ENCODE measurements at regions not wholly inside any gene's neighbourhood (a gene's known extent, or its start where the extent isn't known, plus 50 kb on each side); places are given as distances from the start of the nearest gene placed in this dataset.

DNA sequence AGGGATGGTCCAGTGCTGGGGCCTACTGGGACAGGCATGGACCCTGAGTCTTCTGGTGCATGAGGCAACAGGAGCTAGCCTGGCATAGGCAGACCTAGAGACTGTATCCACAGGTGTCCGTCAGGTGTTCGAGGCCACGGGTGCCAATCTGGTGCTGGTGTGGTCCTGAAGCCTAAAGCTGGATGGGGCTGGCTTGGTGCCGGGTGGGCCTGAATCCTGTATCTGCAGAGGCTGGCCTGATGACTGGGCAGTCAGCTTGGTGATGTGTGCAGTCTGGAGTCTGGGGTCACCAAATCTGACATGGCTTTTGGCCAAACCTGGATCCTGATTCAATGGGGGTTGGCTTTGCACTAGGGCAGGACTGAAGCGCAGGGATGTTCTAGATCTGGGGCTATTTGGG, 269.8 kb upstream of the GRIA3 start:
- no peaks in the 10 kb centered on the region for H3K27me3 Mint-ChIP-seq (ENCODE audit: unreplicated experiment)
- H3K9me3 Mint-ChIP-seq (ENCODE audit: low read depth, unreplicated experiment), result peaks cover 6% of the 10 kb centered on the region
- intact Hi-C loops (cut with micrococcal nuclease; ENCODE audit: unreplicated experiment), result no loop called here
- BruUV-seq (replicated peaks), result no TSS peak
- H3K36me3 Mint-ChIP-seq (ENCODE audit: insufficient read depth, unreplicated experiment), result no peaks in the 10 kb centered on the region
- no peak overlapping the region for H3K4me3 Mint-ChIP-seq (ENCODE audit: low read depth, unreplicated experiment)
- H3K27ac Mint-ChIP-seq (ENCODE audit: unreplicated experiment), result no peak overlapping the region
- H3K4me1 Mint-ChIP-seq (ENCODE audit: low read depth, unreplicated experiment), result no peaks in the 10 kb centered on the region
- CTCF ChIA-PET, result no interaction called here
- TF ChIP-seq, protein P1, sequence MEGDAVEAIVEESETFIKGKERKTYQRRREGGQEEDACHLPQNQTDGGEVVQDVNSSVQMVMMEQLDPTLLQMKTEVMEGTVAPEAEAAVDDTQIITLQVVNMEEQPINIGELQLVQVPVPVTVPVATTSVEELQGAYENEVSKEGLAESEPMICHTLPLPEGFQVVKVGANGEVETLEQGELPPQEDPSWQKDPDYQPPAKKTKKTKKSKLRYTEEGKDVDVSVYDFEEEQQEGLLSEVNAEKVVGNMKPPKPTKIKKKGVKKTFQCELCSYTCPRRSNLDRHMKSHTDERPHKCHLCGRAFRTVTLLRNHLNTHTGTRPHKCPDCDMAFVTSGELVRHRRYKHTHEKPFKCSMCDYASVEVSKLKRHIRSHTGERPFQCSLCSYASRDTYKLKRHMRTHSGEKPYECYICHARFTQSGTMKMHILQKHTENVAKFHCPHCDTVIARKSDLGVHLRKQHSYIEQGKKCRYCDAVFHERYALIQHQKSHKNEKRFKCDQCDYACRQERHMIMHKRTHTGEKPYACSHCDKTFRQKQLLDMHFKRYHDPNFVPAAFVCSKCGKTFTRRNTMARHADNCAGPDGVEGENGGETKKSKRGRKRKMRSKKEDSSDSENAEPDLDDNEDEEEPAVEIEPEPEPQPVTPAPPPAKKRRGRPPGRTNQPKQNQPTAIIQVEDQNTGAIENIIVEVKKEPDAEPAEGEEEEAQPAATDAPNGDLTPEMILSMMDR (IDR thresholded peaks at IDR 0.05; ENCODE audit: unreplicated experiment), result no peak
- no peak for DNase-seq

DNA sequence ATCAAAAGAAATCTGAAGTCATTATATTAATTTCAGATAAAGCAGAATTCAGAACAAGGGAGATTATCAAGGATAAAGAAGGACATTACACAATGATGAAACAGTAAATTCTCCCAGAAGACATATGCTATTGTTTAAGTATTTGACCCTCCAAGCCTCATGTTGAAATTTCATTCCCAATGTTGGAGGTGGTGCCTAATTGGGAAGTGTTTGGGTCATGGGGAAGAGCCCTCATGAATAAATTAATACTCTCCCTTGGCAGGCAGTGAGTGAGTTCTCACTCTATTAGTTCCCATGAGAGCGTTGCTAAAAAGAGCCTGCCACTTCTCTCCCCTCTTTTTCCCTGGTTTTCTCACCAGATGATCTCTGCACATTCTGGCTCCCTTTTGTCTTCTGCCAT, 249.9 kb upstream of the GRIA3 start:
- CTCF ChIA-PET, result no interaction called here
- intact Hi-C loops (cut with micrococcal nuclease; ENCODE audit: unreplicated experiment), result no loop called here

DNA sequence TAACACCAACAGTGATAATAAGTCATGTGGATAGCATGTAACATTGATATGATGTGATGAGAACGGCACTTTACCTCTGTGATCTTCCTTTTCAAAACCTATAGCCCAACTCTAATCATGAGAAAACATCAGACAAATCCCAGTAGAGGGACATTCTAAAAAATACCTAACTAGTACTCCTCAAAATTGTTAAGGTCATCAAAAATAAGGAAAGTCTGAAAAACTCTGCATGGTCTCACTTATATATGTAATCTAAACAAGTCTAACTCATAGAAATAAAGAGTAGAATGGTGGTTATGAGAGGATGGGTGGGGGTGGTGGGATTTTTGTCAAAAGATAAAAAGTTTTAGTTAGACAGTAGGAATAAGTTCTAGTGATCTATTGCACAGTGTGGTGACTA, 243.9 kb upstream of the GRIA3 start:
- no peaks in the 10 kb centered on the region for H3K27me3 Mint-ChIP-seq (ENCODE audit: unreplicated experiment)
- TF ChIP-seq, protein P1 (IDR thresholded peaks at IDR 0.05; ENCODE audit: unreplicated experiment), result no peak
- H3K36me3 Mint-ChIP-seq (ENCODE audit: insufficient read depth, unreplicated experiment), result no peaks in the 10 kb centered on the region
- no peak for DNase-seq
- peaks cover 4% of the 10 kb centered on the region for H3K9me3 Mint-ChIP-seq (ENCODE audit: low read depth, unreplicated experiment)
- intact Hi-C loops (cut with micrococcal nuclease; ENCODE audit: unreplicated experiment), result no loop called here
- H3K4me1 Mint-ChIP-seq (ENCODE audit: low read depth, unreplicated experiment), result no peaks in the 10 kb centered on the region
- no TSS peak for BruUV-seq (replicated peaks)
- no peak overlapping the region for H3K4me3 Mint-ChIP-seq (ENCODE audit: low read depth, unreplicated experiment)
- CTCF ChIA-PET, result no interaction called here
- H3K27ac Mint-ChIP-seq (ENCODE audit: unreplicated experiment), result no peak overlapping the region

More for the DNA sequence above, 249.9 kb upstream of the GRIA3 start:
- DNase-seq, result no peak
- H3K4me1 Mint-ChIP-seq (ENCODE audit: low read depth, unreplicated experiment), result no peaks in the 10 kb centered on the region
- H3K9me3 Mint-ChIP-seq (ENCODE audit: low read depth, unreplicated experiment), result peaks cover 2% of the 10 kb centered on the region
- H3K27ac Mint-ChIP-seq (ENCODE audit: unreplicated experiment), result no peak overlapping the region
- no peak overlapping the region for H3K4me3 Mint-ChIP-seq (ENCODE audit: low read depth, unreplicated experiment)
- H3K36me3 Mint-ChIP-seq (ENCODE audit: insufficient read depth, unreplicated experiment), result no peaks in the 10 kb centered on the region
- no TSS peak for BruUV-seq (replicated peaks)
- no peaks in the 10 kb centered on the region for H3K27me3 Mint-ChIP-seq (ENCODE audit: unreplicated experiment)
- TF ChIP-seq, protein P1 (IDR thresholded peaks at IDR 0.05; ENCODE audit: unreplicated experiment), result no peak

DNA sequence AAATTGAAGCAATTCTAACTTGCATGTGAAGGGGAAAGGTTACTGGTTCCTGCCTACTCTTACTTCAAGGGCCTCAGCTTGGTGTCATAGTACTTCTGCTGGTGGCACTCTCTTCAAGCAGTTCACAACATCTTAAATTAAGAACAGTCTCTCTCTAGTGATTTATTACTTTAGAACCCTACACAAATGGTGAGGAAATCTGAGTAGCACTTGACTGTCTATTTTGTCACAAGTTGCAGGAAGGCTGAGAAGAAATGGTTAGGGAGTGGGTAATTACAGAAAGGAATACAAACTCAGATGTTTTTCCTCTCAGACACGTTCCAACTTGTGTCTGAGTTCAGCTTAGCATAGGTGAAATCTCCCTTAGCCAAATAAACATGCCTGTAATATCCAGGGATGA, 242.3 kb upstream of the GRIA3 start:
- Mint-ChIP-seq H3K9me3 (ENCODE audit: low read depth, unreplicated experiment) (peaks cover 5% of the 10 kb centered on the region), H3K4me3 (ENCODE audit: low read depth, unreplicated experiment) (no peak overlapping the region), H3K27me3 (ENCODE audit: unreplicated experiment) (no peaks in the 10 kb centered on the region), H3K4me1 (ENCODE audit: low read depth, unreplicated experiment) (no peaks in the 10 kb centered on the region), H3K36me3 (ENCODE audit: insufficient read depth, unreplicated experiment) (no peaks in the 10 kb centered on the region), H3K27ac (ENCODE audit: unreplicated experiment) (no peak overlapping the region)
- BruUV-seq (replicated peaks), result no TSS peak
- TF ChIP-seq, protein P1 (IDR thresholded peaks at IDR 0.05; ENCODE audit: unreplicated experiment), result no peak
- intact Hi-C loops (cut with micrococcal nuclease; ENCODE audit: unreplicated experiment), result no loop called here
- CTCF ChIA-PET, result no interaction called here
- DNase-seq, result no peak

DNA sequence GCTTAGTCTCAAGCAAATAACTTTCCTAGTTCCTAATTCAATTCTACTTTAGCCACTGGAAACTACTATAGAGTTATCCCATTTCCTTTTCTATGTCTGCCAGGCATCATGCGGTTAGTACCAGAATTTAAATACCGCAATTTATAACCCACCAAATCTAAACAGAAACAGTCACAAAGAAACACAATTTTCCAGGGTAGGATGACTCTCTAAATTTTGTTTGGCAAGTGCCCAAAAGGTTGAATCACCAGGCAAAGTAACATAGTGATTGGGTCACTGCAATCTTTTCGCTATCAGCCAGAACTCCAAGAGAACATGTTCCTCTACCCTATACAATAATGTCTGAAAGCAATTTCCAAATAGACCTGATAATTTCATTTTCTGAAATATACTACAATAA, 240.2 kb upstream of the GRIA3 start:
- Mint-ChIP-seq H3K27ac (ENCODE audit: unreplicated experiment) (no peak overlapping the region), H3K9me3 (ENCODE audit: low read depth, unreplicated experiment) (peaks cover 5% of the 10 kb centered on the region)
- intact Hi-C loops (cut with micrococcal nuclease; ENCODE audit: unreplicated experiment), result no loop called here

More for the DNA sequence above, 240.2 kb upstream of the GRIA3 start:
- Mint-ChIP-seq H3K27me3 (ENCODE audit: unreplicated experiment) (no peaks in the 10 kb centered on the region), H3K4me3 (ENCODE audit: low read depth, unreplicated experiment) (no peak overlapping the region), H3K36me3 (ENCODE audit: insufficient read depth, unreplicated experiment) (no peaks in the 10 kb centered on the region), H3K4me1 (ENCODE audit: low read depth, unreplicated experiment) (no peaks in the 10 kb centered on the region)
- TF ChIP-seq, protein P1 (IDR thresholded peaks at IDR 0.05; ENCODE audit: unreplicated experiment), result no peak
- CTCF ChIA-PET, result no interaction called here
- DNase-seq, result no peak
- no TSS peak for BruUV-seq (replicated peaks)
